ENCODE measurements at regions not wholly inside any gene's neighbourhood (a gene's known extent, or its start where the extent isn't known, plus 50 kb on each side); places are given as distances from the start of the nearest gene placed in this dataset.
"Not testable (repeated sequence)": the region's sequence is repeated elsewhere in the genome, so short reads cannot be mapped to it uniquely, and the experiment has no call there.

DNA sequence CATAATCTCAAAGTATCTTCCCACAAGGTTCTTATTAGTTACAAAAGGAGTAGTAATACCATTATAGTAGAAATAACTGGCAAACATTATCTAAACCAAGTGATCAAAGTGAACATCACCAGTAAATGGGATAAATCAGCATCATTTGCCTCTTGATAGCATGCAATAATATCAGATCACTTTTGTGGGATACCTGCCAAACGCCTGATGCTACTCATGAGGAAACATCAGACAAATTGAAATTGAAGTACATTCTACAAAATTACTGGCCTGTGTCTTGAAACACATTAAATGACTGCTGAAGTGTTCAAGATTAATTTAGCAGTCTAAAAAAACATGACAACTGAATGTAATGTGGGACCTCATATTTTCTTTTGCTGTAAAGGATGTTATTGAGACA is 208.1 kb downstream of the TINAG start:
- H3K4me1 ChIP-seq (ENCODE audit: insufficient read depth, low read length): no peaks in the 10 kb centered on the region
- Mint-ChIP-seq H3K4me1 (no peaks in the 10 kb centered on the region), H3K36me3 (no peaks in the 10 kb centered on the region), H3K4me3 (no peak overlapping the region), H3K9me3 (peaks cover 6 to 26% (median 8%) of the 10 kb centered on the region in 5 donors), H3K27me3 (no peaks in the 10 kb centered on the region), H3K27ac (no peak overlapping the region)
- ChIA-PET POLR2A (no interaction called here), CTCF (no interaction called here)
- no peaks in the 10 kb centered on the region for H3K9me3 ChIP-seq (ENCODE audit: low read length)
- H3K27me3 ChIP-seq (ENCODE audit: insufficient read depth, low read length, poor library complexity, severe bottlenecking): no peaks in the 10 kb centered on the region
- DNase-seq: no peak
- no peak overlapping the region for H3K27ac ChIP-seq (ENCODE audit: low read depth, low read length)
- H3K36me3 ChIP-seq (ENCODE audit: insufficient read depth, low read length): no peaks in the 10 kb centered on the region
- H3K4me3 ChIP-seq (ENCODE audit: low read length): no peak overlapping the region

DNA sequence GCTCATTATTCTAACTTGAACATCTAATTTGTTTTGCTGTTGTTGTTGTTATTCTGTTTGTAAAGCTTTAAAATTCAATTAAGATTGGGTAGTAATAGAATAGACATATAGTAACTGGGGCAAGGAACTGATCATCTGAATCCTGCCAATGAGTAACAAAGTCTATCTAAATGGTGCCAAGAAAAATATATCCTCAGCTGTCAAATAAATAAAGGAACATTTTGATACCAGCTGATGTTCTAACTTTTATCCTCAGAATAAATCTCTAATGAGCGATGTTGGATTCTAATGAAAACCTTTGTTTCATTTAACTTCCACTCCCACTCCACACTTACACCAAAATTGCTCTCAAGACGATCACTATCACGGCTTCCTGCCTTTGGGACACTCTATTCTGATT is 210.9 kb downstream of the TINAG start:
- no peaks in the 10 kb centered on the region for H3K27me3 ChIP-seq (ENCODE audit: insufficient read depth, low read length, poor library complexity, severe bottlenecking)
- H3K9me3 ChIP-seq (ENCODE audit: low read length): no peaks in the 10 kb centered on the region
- Mint-ChIP-seq H3K9me3 (peaks cover 6 to 19% (median 8%) of the 10 kb centered on the region in 5 donors), H3K27ac (no peak overlapping the region), H3K4me3 (no peak overlapping the region), H3K27me3 (no peaks in the 10 kb centered on the region), H3K4me1 (no peaks in the 10 kb centered on the region), H3K36me3 (no peaks in the 10 kb centered on the region)
- H3K27ac ChIP-seq (ENCODE audit: low read depth, low read length): no peak overlapping the region
- ChIA-PET CTCF (no interaction called here), POLR2A (no interaction called here)
- H3K4me3 ChIP-seq (ENCODE audit: low read length): no peak overlapping the region
- DNase-seq: no peak
- no peaks in the 10 kb centered on the region for H3K4me1 ChIP-seq (ENCODE audit: insufficient read depth, low read length)
- no peaks in the 10 kb centered on the region for H3K36me3 ChIP-seq (ENCODE audit: insufficient read depth, low read length)

DNA sequence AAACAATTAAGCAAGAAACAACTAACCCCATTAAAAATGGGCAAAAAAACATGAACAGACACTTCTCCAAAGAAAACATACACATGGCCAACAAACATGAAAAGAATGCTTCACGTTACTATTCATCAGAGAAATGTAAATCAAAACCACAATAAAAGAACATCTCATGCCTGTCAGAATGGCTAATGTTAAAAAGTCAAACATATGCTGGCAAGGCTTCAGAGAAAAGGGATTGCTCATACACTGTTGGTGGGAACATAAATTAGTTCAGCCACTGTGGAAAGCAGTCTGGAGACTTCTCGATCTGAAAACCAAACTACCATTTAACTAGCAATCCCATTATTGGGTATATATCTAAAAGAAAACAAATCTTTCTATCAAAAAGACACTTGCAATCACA is 217.5 kb downstream of the TINAG start:
- H3K27me3 Mint-ChIP-seq: no peaks in the 10 kb centered on the region
- no peaks in the 10 kb centered on the region for H3K36me3 ChIP-seq (ENCODE audit: insufficient read depth, low read length)
- peaks cover 7 to 19% (median 17%) of the 10 kb centered on the region in 5 donors for H3K9me3 Mint-ChIP-seq
- no peaks in the 10 kb centered on the region for H3K27me3 ChIP-seq (ENCODE audit: insufficient read depth, low read length, poor library complexity, severe bottlenecking)
- ChIA-PET CTCF (no interaction called here), POLR2A (no interaction called here)
- H3K4me1 Mint-ChIP-seq: no peaks in the 10 kb centered on the region
- no peak overlapping the region for H3K27ac ChIP-seq (ENCODE audit: low read depth, low read length)
- H3K9me3 ChIP-seq (ENCODE audit: low read length): no peaks in the 10 kb centered on the region
- no peaks in the 10 kb centered on the region for H3K4me1 ChIP-seq (ENCODE audit: insufficient read depth, low read length)
- no peak for DNase-seq
- no peak overlapping the region for H3K4me3 Mint-ChIP-seq
- no peak overlapping the region for H3K4me3 ChIP-seq (ENCODE audit: low read length)
- H3K36me3 Mint-ChIP-seq: no peaks in the 10 kb centered on the region
- H3K27ac Mint-ChIP-seq: no peak overlapping the region

DNA sequence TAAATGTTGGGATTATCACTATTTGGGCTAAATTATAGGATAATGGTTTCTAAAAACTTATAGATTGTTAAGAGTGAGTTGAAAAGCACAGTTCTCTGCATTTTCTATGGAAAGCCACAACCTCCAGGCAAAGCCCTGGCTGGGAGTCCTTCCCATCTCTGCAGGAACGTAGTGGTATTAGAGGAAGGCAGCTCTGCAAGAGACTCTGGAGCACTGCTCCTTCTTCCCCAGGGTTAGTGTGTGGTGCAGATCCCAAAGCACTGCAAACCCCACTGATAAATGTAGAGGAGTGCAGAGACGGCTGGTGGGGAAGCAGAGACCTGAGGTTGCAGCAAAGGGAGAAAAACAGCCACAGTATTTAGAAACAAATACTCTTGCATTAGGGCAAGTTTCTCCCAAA is 225.3 kb downstream of the TINAG start:
- H3K27me3 ChIP-seq (ENCODE audit: insufficient read depth, low read length, poor library complexity, severe bottlenecking): no peaks in the 10 kb centered on the region
- no peak overlapping the region for H3K4me3 ChIP-seq (ENCODE audit: low read length)
- Mint-ChIP-seq H3K4me1 (no peaks in the 10 kb centered on the region), H3K9me3 (peaks cover under 1 to 21% (median 12%) of the 10 kb centered on the region in 5 donors), H3K36me3 (no peaks in the 10 kb centered on the region), H3K27me3 (no peaks in the 10 kb centered on the region), H3K4me3 (no peak overlapping the region), H3K27ac (no peak overlapping the region)
- no peak overlapping the region for H3K27ac ChIP-seq (ENCODE audit: low read depth, low read length)
- H3K9me3 ChIP-seq (ENCODE audit: low read length): no peaks in the 10 kb centered on the region
- H3K36me3 ChIP-seq (ENCODE audit: insufficient read depth, low read length): no peaks in the 10 kb centered on the region
- POLR2A ChIA-PET: no interaction called here
- no peak for DNase-seq
- CTCF ChIA-PET: no interaction called here
- no peaks in the 10 kb centered on the region for H3K4me1 ChIP-seq (ENCODE audit: insufficient read depth, low read length)

DNA sequence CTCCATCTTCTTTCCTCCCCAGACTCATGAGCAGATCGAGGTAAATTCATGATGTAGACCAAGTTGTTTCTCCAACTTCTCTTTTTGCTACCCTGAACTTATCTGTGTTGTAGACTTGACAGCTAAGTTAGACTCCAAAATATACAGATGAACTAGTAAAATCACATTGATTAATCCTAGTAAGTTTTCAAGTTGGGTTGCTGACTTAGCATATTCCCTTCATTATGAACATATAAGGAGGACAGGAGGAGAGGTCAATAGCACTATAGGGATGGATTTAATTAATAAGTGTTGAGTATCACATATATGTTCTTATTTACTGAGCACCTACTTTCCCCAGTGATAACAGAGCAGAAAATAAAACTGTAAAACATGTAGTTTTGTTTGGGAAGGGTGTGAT is 227.3 kb downstream of the TINAG start:
- Histone ChIP-seq H3K27me3 (ENCODE audit: insufficient read depth, low read length, poor library complexity, severe bottlenecking) (no peaks in the 10 kb centered on the region), H3K4me1 (ENCODE audit: insufficient read depth, low read length) (no peaks in the 10 kb centered on the region), H3K9me3 (ENCODE audit: low read length) (no peaks in the 10 kb centered on the region), H3K36me3 (ENCODE audit: insufficient read depth, low read length) (no peaks in the 10 kb centered on the region), H3K27ac (ENCODE audit: low read depth, low read length) (no peak overlapping the region), H3K4me3 (ENCODE audit: low read length) (no peak overlapping the region)
- H3K36me3 Mint-ChIP-seq: no peaks in the 10 kb centered on the region
- H3K4me3 Mint-ChIP-seq: no peak overlapping the region
- no peak overlapping the region for H3K27ac Mint-ChIP-seq
- no peak for DNase-seq
- H3K27me3 Mint-ChIP-seq: no peaks in the 10 kb centered on the region
- ChIA-PET POLR2A (no interaction called here), CTCF (no interaction called here)
- H3K9me3 Mint-ChIP-seq: peaks cover 0 to 29% (median 11%) of the 10 kb centered on the region in 5 donors
- no peaks in the 10 kb centered on the region for H3K4me1 Mint-ChIP-seq

DNA sequence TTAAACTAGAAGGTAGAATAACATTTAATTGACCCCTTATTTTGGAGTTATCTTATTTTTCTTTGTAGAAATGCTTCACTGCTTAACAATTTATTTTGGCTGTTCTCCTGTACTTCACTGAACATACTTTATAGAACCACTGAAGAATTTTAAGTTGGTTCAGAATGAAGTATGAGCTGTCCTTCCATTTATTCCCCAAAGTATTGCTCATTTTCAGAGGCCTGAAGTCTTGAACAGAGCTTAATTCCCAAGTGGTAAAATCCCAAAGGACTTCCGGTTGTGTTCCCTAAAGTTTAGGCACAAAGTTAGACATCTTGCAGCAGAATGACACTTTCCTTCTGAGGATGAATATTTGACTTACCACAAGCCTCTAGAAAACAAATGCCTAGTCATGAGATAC is 233.3 kb downstream of the TINAG start:
- Histone ChIP-seq H3K4me3 (ENCODE audit: low read length) (no peak overlapping the region), H3K9me3 (ENCODE audit: low read length) (no peaks in the 10 kb centered on the region), H3K27me3 (ENCODE audit: insufficient read depth, low read length, poor library complexity, severe bottlenecking) (no peaks in the 10 kb centered on the region), H3K36me3 (ENCODE audit: insufficient read depth, low read length) (no peaks in the 10 kb centered on the region), H3K27ac (ENCODE audit: low read depth, low read length) (no peak overlapping the region), H3K4me1 (ENCODE audit: insufficient read depth, low read length) (no peaks in the 10 kb centered on the region)
- DNase-seq: no peak
- ChIA-PET POLR2A (no interaction called here), CTCF (no interaction called here)
- Mint-ChIP-seq H3K27ac (no peak overlapping the region), H3K9me3 (peaks cover 0 to 46% (median 10%) of the 10 kb centered on the region in 5 donors), H3K4me1 (no peaks in the 10 kb centered on the region), H3K4me3 (no peak overlapping the region), H3K27me3 (no peaks in the 10 kb centered on the region), H3K36me3 (no peaks in the 10 kb centered on the region)

DNA sequence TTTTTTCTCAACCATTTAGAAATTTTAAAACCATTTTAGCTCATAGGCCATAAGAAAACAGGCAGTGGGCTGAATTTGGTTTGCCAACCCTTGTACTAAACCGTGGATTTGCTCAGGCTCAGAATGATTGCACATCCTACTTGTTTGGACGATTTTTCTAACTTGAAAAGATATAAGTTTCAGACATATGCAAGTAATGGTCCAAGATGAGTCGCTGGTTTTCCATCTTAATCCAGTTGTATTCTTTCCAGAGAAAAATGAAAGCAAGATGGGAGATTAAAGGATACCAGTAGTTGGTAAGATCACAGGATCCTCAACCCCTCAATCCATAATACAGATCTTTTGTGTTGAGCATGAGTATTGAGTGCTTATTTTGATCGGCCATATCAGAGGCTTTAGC is 250.9 kb downstream of the TINAG start:
- no peaks in the 10 kb centered on the region for H3K36me3 Mint-ChIP-seq
- no peak for DNase-seq
- CTCF ChIA-PET: no interaction called here

DNA sequence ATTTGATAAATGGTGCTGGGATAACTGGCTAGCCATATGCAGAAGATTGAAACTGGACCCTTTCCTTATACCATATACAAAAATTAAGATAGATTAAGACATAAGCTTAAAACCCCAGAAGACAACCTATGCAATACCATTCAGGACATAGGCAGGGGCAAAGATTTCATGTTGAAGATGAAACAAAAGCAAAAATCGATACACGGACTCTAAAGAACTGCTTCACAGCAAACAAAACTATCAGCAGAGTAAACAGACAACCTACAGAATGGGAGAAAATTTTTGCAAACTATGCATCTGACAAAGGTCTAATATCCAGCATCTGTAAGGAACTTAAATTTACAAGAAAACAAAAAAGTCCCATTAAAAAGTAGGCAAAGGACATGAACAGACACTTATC is 255.9 kb downstream of the TINAG start:
- H3K36me3 Mint-ChIP-seq; H3K27me3 ChIP-seq (ENCODE audit: insufficient read depth, low read length, poor library complexity, severe bottlenecking); H3K4me3 ChIP-seq (ENCODE audit: low read length); H3K36me3 ChIP-seq (ENCODE audit: insufficient read depth, low read length); POLR2A ChIA-PET; H3K4me3 Mint-ChIP-seq; H3K27me3 Mint-ChIP-seq; H3K4me1 Mint-ChIP-seq; H3K27ac Mint-ChIP-seq; H3K27ac ChIP-seq (ENCODE audit: low read depth, low read length); H3K9me3 ChIP-seq (ENCODE audit: low read length); CTCF ChIA-PET; H3K4me1 ChIP-seq (ENCODE audit: insufficient read depth, low read length); DNase-seq: not testable (repeated sequence)
- peaks cover 3 to 33% (median 5%) of the 10 kb centered on the region in 5 donors for H3K9me3 Mint-ChIP-seq

More for the DNA sequence above, 250.9 kb downstream of the TINAG start:
- no peak overlapping the region for H3K4me3 Mint-ChIP-seq
- H3K9me3 Mint-ChIP-seq: peaks cover 2 to 13% (median 12%) of the 10 kb centered on the region in 5 donors
- H3K4me1 Mint-ChIP-seq: no peaks in the 10 kb centered on the region
- Histone ChIP-seq H3K4me3 (ENCODE audit: low read length) (no peak overlapping the region), H3K4me1 (ENCODE audit: insufficient read depth, low read length) (no peaks in the 10 kb centered on the region), H3K27me3 (ENCODE audit: insufficient read depth, low read length, poor library complexity, severe bottlenecking) (no peaks in the 10 kb centered on the region), H3K9me3 (ENCODE audit: low read length) (no peaks in the 10 kb centered on the region), H3K27ac (ENCODE audit: low read depth, low read length) (no peak overlapping the region), H3K36me3 (ENCODE audit: insufficient read depth, low read length) (no peaks in the 10 kb centered on the region)
- no peak overlapping the region for H3K27ac Mint-ChIP-seq
- POLR2A ChIA-PET: no interaction called here
- no peaks in the 10 kb centered on the region for H3K27me3 Mint-ChIP-seq

DNA sequence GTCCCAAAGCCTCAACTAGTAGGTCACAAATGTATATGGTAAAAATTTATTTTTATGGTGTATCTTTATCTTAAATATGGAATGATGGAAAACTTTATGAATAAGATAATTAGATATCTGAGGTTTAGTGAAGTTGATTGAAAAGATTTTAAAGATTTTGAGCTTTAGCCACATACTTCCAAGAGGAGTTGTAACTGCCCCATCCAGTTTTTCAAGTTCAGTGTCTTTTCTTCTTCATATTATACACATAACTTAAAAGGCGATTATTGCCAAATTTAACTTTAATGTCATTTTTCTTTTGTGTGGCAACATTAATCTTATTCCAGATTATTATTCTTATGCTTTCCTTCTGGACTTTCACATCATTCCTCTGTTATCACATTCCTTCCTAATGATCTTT is 266.4 kb downstream of the TINAG start:
- ChIA-PET CTCF (no interaction called here), POLR2A (no interaction called here)
- no peak for DNase-seq
- H3K4me1 Mint-ChIP-seq: no peaks in the 10 kb centered on the region
- no peak overlapping the region for H3K4me3 Mint-ChIP-seq
- no peaks in the 10 kb centered on the region for H3K27me3 ChIP-seq (ENCODE audit: insufficient read depth, low read length, poor library complexity, severe bottlenecking)
- H3K27ac ChIP-seq (ENCODE audit: low read depth, low read length): no peak overlapping the region
- peaks cover 5 to 20% (median 12%) of the 10 kb centered on the region in 5 donors for H3K9me3 Mint-ChIP-seq
- no peak overlapping the region for H3K4me3 ChIP-seq (ENCODE audit: low read length)
- no peaks in the 10 kb centered on the region for H3K27me3 Mint-ChIP-seq
- no peaks in the 10 kb centered on the region for H3K4me1 ChIP-seq (ENCODE audit: insufficient read depth, low read length)
- H3K36me3 ChIP-seq (ENCODE audit: insufficient read depth, low read length): no peaks in the 10 kb centered on the region
- H3K27ac Mint-ChIP-seq: no peak overlapping the region
- no peaks in the 10 kb centered on the region for H3K9me3 ChIP-seq (ENCODE audit: low read length)
- H3K36me3 Mint-ChIP-seq: no peaks in the 10 kb centered on the region
